GM19467 (cell line): ENCODE measurements at regions not wholly inside any gene's neighbourhood (a gene's known extent, or its start where the extent isn't known, plus 50 kb on each side); places are given as distances from the start of the nearest gene placed in this dataset.

Source experiments
- ATAC-seq: cut with Tn5 transposase; IDR thresholded peaks from one replicate; pipeline ENCODE4 v1.9.1; 2021; ENCODE audit warnings: mild to moderate bottlenecking, moderate library complexity; ENCODE audit not compliant: unreplicated experiment

GRCh38 chr14:96979611-96980074 lies 182.5 kb downstream of the VRK1 start:
- no peak for ATAC-seq

GRCh38 chr14:96980835-96981234 lies 183.7 kb downstream of the VRK1 start:
- ATAC-seq, result no peak

- ATAC-seq, result no peak
These were observed 189.3 kb downstream of the VRK1 start for GRCh38 chr14:96986256-96987085.

GRCh38 chr14:96987086-96987474 lies 189.9 kb downstream of the VRK1 start:
- no peak for ATAC-seq

GRCh38 chr14:96987771-96988170 lies 190.6 kb downstream of the VRK1 start:
- ATAC-seq, result no peak

- no peak for ATAC-seq
These were observed 192.1 kb downstream of the VRK1 start for GRCh38 chr14:96989306-96989705.

- ATAC-seq, result no peak
These were observed 194.0 kb downstream of the VRK1 start for GRCh38 chr14:96991226-96991625.

- no peak for ATAC-seq
These were observed 197.8 kb downstream of the VRK1 start for GRCh38 chr14:96994999-96995398.

- no peak for ATAC-seq
These were observed 200.1 kb downstream of the VRK1 start for GRCh38 chr14:96997269-96997668.

- no peak for ATAC-seq
These were observed 200.8 kb downstream of the VRK1 start for GRCh38 chr14:96997996-96998395.

- ATAC-seq, result no peak
These were observed 202.5 kb downstream of the VRK1 start for GRCh38 chr14:96999654-97000155.

GRCh38 chr14:97002454-97002853 lies 205.3 kb downstream of the VRK1 start:
- no peak for ATAC-seq

- ATAC-seq, result no peak
These were observed 208.8 kb downstream of the VRK1 start for GRCh38 chr14:97005934-97006333.

GRCh38 chr14:97010491-97011160 lies 213.4 kb downstream of the VRK1 start:
- ATAC-seq, result no peak

GRCh38 chr14:97013878-97014277 lies 216.7 kb downstream of the VRK1 start:
- no peak for ATAC-seq

- ATAC-seq, result no peak
These were observed 223.8 kb downstream of the VRK1 start for GRCh38 chr14:97021001-97021400.

- no peak for ATAC-seq
These were observed 224.5 kb downstream of the VRK1 start for GRCh38 chr14:97021571-97022168.

- no peak for ATAC-seq
These were observed 225.6 kb downstream of the VRK1 start for GRCh38 chr14:97022741-97023140.

GRCh38 chr14:97023871-97024270 lies 226.7 kb downstream of the VRK1 start:
- no peak for ATAC-seq

- ATAC-seq, result no peak
These were observed 227.1 kb downstream of the VRK1 start for GRCh38 chr14:97024300-97024699.

- no peak for ATAC-seq
These were observed 228.5 kb downstream of the VRK1 start for GRCh38 chr14:97025722-97026121.
